ENCODE measurements at regions not wholly inside any gene's neighbourhood (a gene's known extent, or its start where the extent isn't known, plus 50 kb on each side); places are given as distances from the start of the nearest gene placed in this dataset.

DNA sequence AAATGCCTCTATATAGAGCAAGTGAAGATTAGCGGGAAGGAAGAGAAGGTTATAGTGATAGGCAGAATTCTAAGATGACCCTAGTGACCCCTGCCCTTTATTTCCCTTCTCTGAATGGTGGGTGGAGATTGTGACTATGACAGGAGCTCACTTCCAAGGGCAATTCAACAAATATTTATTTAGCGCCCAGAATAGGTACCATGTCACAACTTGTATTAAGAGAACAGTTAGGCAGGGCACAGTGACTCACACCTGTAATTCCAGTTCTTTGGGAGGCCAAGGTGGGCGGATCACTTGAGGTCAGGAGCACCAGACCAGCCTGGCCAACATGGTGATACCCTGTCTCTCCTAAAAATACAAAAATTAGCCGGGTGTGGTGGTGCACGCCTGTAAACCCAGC is 236.0 kb upstream of the POGK start:
- TF ChIP-seq POLR2A (IDR thresholded peaks at IDR 0.05; ENCODE audit: low read depth, low read length) (no peak), POLR2AphosphoS5 (IDR thresholded peaks at IDR 0.05; ENCODE audit: insufficient read depth, low read depth, low read length) (no peak), MYC (IDR thresholded peaks at IDR 0.05; ENCODE audit: low read depth, low read length) (no peak), EZH2 (IDR thresholded peaks at IDR 0.05; ENCODE audit: borderline replicate concordance, low read depth, low read length, severe bottlenecking) (no peak), JUN (IDR thresholded peaks at IDR 0.05; ENCODE audit: borderline replicate concordance, insufficient read depth, insufficient read length, low read depth) (no peak)
- TF ChIP-seq, protein P1, sequence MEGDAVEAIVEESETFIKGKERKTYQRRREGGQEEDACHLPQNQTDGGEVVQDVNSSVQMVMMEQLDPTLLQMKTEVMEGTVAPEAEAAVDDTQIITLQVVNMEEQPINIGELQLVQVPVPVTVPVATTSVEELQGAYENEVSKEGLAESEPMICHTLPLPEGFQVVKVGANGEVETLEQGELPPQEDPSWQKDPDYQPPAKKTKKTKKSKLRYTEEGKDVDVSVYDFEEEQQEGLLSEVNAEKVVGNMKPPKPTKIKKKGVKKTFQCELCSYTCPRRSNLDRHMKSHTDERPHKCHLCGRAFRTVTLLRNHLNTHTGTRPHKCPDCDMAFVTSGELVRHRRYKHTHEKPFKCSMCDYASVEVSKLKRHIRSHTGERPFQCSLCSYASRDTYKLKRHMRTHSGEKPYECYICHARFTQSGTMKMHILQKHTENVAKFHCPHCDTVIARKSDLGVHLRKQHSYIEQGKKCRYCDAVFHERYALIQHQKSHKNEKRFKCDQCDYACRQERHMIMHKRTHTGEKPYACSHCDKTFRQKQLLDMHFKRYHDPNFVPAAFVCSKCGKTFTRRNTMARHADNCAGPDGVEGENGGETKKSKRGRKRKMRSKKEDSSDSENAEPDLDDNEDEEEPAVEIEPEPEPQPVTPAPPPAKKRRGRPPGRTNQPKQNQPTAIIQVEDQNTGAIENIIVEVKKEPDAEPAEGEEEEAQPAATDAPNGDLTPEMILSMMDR (IDR thresholded peaks at IDR 0.05; ENCODE audit: extremely low read depth in 1 of 2, insufficient read depth in 1 of 2, low read depth in 1 of 2, low read length in 2 of 2), result no peak
- TF ChIP-seq, protein P2, sequence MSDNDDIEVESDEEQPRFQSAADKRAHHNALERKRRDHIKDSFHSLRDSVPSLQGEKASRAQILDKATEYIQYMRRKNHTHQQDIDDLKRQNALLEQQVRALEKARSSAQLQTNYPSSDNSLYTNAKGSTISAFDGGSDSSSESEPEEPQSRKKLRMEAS (IDR thresholded peaks at IDR 0.05; ENCODE audit: insufficient read depth, insufficient read length), result no peak

Data from endothelial cell of umbilical vein (primary cell).